NCI-H2029 (cell line): ENCODE measurements at regions not wholly inside any gene's neighbourhood (a gene's known extent, or its start where the extent isn't known, plus 50 kb on each side); places are given as distances from the start of the nearest gene placed in this dataset.
"Not testable (repeated sequence)": the region's sequence is repeated elsewhere in the genome, so short reads cannot be mapped to it uniquely, and the experiment has no call there.

Experiments
- DNase-seq: peaks from one replicate; lab custom pipeline; 2025; lab: John Stamatoyannopoulos, UW

- no peak for DNase-seq
These were observed 737.2 kb upstream of the SLIT2 start for GRCh38 chr4:19514276-19515070.

DNA sequence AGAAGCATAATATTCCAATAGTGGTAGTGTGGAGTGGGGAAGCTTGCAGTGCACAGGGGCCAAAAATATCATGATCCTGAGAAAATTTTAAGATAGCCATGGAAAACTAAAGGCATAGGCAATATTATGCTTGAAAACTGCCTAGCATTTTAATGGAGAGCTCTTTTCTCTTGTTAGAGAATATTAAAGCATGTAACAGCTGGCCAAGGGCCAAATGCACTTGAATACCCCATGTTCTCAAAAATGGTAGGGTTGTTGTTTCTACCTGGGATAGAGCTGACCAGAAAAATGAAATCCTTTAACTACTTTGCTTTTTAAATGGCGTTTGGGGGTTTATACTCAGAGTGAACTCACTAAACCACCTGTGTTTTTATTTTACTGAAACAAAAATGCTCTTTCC, 739.6 kb upstream of the SLIT2 start:
- DNase-seq = no peak

DNA sequence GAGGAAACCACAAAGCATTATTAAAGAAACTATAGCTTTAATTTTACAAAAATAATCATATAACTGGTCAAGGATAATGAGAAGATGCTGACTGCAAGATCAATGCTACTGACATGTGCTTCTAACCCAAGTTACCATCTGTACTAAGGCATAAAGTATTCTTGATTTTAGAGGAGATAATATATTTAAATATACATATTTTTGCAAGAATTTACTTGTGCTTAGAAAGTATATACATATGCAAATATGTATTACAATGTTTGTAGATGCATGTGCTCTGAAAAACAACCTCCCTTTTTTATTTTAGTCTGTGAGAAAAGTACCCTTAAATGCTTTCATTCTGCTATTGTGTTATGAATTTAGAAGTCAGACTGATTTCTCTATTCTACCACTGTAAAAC, 740.7 kb upstream of the SLIT2 start:
- no peak for DNase-seq

DNA sequence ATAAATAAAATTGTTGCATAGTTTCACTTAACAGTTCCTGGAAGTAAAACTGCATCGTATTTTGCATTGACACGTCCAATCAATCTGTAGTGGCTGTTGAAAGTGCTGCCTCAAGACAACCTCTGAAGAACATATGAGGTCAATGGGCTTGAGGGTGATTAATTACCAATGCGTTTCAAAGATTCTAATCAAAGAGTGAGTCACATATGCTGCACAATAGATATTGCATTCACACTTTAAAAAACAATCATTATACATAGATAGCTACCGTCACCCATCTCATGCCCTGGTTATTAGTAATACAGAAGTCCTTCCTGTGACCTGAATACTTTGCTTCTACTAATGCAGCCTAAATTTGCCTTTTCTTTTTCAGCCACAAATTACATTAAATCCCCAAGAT, 743.3 kb upstream of the SLIT2 start:
- no peak for DNase-seq

DNA sequence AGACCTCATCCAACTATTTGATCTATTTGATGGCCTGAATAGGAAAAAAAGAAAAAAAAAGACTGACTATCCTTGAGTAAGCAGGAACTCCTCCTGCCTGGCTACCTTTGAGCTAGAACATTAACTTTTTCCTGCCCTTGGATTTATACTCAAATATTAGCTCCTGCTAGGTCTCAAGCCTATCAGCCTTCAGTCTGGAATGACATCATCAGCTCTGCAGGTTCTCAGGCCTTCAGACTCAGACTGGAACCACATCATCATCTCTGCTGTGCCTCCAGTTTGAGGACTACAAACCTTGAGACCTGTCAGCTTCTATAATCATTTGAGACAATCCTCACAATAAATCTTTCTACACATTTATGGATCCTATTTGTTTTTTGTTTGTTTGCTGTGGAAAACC, 754.0 kb upstream of the SLIT2 start:
- DNase-seq = no peak

GRCh38 chr4:19496756-19497155, 754.9 kb upstream of the SLIT2 start:
- DNase-seq = no peak

DNA sequence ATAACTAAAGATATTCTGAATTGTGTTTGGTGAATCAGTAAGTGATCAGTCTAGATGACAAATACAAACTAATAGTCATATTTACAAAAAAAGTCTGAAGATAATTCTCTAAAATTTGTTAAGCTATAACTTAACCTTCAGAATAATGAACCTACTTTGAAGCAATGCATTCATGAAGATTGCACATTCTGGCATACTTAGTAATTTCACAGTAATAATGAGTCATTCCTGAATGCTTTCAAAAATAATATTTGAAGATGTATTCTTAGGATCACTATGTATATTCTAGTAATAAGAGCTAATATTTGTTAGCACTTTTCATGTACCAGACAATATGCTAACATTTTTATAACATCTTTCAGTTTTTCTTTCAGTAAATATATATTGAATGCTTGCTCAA, 756.7 kb upstream of the SLIT2 start:
- DNase-seq = no peak

- no peak for DNase-seq
These were observed 759.1 kb upstream of the SLIT2 start for GRCh38 chr4:19492606-19493005.

GRCh38 chr4:19486400-19486799, 765.3 kb upstream of the SLIT2 start:
- DNase-seq = no peak

DNA sequence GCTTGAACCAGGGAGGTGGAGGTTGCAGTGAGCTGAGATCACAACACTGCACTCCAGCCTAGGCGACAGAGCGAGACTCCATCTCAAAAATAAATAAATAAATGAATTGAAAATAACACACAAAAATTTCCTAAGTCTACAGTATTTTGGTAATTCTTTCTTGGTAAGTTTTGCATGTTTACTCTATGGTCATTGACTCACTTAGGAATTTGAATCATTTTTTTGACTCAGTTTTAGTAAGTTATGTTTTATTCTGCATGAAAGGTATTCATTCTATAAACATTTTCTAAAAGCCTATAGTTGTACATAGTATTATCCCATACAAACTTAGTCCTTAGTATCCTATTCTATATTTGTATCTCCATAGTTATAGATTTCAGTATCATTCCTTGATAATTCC, 772.9 kb upstream of the SLIT2 start:
- DNase-seq = no peak

GRCh38 chr4:19473569-19473968, 778.1 kb upstream of the SLIT2 start:
- DNase-seq = no peak

GRCh38 chr4:19472666-19473065, 779.0 kb upstream of the SLIT2 start:
- no peak for DNase-seq

DNA sequence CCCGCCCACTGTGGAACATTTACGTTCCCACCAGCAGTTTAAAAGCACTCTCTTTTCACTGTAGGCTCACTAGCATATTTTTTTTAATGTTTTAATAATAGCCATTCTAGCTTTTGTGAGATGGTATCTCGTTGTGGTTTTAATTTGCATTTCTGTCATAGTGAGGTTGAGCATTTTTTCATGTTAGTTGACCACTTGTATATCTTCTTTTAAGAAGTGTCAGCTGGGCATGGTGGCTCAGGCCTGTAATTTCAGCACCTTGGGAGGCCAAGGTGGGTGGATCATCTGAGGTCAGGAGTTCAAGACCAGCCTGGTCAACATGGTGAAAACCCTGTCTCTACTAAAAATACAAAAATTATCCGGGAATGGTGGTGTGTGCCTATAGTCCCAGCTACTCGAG, 781.7 kb upstream of the SLIT2 start:
- not testable (repeated sequence) for DNase-seq

GRCh38 chr4:19462117-19462516, 789.6 kb upstream of the SLIT2 start:
- no peak for DNase-seq

- DNase-seq = peak; percentile 20
These were observed 795.7 kb upstream of the SLIT2 start for GRCh38 chr4:19455850-19456602.

- no peak for DNase-seq
These were observed 796.5 kb upstream of the SLIT2 start for GRCh38 chr4:19455196-19455595.

DNA sequence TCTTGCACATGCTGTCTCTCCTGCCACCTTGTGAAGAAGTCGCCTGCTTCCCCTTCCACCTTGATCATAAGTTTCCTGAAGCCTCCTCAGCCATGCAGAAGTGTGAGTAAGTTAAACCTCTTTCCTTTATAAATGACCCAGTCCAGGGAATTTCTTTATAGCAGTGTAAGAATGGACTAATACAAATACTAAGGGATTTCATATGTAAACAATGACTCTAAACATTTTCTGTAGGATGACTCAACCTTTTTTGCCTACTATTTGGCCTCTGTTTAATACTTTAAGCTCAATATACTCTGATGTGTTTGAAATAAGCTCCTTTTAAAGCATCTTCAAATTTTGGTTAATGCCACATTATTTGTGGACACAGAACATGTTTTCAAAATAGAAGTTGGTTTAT, 813.5 kb upstream of the SLIT2 start:
- DNase-seq = no peak

DNA sequence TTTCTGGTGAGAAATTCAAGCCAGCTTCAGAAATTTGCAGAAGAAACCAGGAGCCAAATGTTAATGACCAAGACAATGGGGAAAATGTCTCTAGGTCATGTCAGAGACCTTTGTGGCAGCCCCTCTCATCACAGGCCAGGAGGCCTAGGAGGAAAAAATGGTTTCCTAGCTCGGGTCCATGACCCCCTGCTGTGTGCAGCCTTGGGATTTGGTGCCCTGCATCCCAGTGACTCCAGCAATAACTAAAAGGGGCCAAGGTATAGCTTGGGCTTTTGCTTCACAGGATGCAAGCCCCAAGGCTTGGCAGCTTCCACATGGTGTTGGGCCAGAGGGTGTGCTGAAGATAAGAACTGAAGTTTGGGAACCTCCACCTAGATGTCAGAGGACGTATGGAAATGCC, 814.7 kb upstream of the SLIT2 start:
- DNase-seq = no peak

DNA sequence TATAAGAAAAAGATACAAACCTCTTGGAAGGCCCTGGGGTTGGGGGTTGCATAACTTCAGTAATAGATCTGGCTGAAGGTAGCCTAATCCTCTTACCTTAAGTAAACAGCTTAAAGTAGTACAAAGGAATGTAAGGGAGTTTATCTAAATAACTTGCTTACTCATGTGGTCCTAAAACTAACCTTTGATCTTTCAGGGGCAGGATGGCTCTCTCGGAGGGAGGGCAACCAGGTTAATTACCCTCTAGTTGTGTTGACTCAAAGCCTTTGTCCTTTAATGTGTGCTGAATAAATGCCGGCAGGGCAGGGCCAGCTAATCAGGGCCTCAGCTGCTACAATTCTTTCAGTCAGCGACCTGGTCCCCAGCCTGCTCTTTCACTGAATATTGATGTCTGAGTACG, 822.0 kb upstream of the SLIT2 start:
- no peak for DNase-seq

GRCh38 chr4:19425146-19425545, 826.6 kb upstream of the SLIT2 start:
- DNase-seq = no peak

GRCh38 chr4:19417256-19417655, 834.4 kb upstream of the SLIT2 start:
- no peak for DNase-seq

DNA sequence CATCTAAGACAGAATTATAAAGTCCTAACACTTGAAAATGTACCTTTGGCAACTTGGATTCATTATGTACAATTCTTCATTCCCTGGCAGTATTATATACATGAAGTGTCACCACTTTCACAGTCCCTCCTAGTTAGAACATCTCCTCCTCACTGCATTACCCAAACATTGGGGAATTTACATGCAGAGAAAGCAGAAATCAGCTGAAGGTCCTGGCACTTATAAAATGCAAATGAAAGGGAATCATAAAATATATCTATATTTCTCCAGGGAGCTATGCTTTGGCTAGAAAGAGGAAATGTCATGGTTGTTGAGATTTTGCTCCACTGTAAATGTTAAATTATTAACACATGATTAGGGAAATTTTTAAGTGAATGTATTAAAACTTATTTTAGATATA, 835.6 kb upstream of the SLIT2 start:
- no peak for DNase-seq

DNA sequence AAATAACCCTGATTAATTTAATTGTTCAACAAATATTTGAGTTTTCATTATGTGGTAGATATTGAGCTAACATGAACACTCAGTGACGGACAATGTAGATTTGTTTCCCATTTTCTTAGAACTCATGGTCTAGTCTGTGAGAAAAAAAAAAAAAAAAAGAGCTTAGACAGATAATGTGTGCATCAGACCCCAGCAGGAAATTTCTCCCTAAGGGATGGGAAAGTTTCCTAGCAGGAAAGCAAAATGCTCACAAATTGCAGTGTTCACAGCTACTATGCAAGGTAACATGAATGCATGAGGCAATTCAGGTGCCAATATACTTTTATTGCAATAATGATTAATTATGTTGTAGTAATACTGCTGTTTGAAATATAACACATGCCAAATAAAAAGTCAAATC, 843.2 kb upstream of the SLIT2 start:
- DNase-seq = no peak

- no peak for DNase-seq
These were observed 844.9 kb upstream of the SLIT2 start for GRCh38 chr4:19406789-19407188.
